DMS153 treated with DMSO at 0.1 percent for 48 hours (cell line): ENCODE measurements at regions not wholly inside any gene's neighbourhood (a gene's known extent, or its start where the extent isn't known, plus 50 kb on each side); places are given as distances from the start of the nearest gene placed in this dataset.

ENCODE experiments used
- DNase-seq: peaks from one replicate; lab custom pipeline; 2025; ENCODE audit not compliant: unreplicated experiment; lab: John Stamatoyannopoulos, UW

DNA sequence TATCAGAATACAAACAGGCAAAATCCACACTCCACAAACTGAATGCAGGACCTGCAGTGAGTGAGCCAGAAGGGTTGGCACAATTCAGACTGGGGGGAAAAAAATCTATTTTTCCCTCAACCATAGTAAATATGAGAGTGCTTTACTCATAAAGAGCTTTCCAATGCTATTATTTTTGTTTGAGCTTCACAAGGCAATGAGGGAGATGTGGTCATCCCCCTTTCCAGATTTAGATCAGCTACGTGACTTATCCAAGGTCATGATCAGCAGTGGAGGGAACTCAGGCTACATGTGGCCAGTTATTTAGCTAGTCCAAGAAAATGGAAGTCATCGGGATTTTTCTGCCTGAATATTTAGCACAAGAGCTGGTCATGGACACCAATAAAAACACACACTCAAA lies 120.4 kb upstream of the KLF7 start:
- DNase-seq, result no peak

- no peak for DNase-seq
Observed at GRCh38 chr2:207288628-207289027, 122.9 kb upstream of the KLF7 start.

DNA sequence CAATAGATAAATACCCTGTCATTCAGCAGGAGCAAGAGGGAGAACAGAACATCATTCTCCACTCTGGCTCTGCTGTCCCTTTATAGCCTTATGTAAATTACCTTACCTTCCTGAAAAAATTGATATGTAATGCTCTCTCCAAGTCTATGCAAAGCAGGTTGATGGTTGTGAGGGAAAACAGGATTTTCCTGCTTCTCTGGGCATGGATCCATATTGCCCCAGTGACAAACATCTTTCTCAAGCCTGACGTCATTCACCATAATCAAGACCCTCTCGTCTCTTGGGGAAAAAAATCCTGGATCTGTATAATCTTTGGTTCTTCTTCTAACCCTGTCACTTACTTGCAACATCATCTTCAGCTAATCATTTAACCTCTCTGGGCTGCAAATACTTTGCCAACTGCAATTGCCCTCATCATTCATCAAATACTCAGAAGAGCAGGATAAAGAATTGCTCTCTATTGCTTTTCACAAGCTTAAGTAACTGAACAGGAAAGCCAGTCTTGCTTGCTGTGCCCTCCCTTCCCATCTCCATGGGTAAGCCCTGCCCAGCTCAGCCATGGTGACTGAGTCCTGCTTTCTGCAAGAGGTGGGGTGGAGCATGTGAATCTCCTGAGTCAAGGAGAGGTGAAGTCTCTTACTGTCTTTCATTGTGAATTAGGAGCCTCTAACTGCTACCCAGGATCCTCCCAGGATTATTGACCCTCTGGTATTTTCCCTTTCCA lies 123.7 kb upstream of the KLF7 start:
- DNase-seq, result no peak

DNA sequence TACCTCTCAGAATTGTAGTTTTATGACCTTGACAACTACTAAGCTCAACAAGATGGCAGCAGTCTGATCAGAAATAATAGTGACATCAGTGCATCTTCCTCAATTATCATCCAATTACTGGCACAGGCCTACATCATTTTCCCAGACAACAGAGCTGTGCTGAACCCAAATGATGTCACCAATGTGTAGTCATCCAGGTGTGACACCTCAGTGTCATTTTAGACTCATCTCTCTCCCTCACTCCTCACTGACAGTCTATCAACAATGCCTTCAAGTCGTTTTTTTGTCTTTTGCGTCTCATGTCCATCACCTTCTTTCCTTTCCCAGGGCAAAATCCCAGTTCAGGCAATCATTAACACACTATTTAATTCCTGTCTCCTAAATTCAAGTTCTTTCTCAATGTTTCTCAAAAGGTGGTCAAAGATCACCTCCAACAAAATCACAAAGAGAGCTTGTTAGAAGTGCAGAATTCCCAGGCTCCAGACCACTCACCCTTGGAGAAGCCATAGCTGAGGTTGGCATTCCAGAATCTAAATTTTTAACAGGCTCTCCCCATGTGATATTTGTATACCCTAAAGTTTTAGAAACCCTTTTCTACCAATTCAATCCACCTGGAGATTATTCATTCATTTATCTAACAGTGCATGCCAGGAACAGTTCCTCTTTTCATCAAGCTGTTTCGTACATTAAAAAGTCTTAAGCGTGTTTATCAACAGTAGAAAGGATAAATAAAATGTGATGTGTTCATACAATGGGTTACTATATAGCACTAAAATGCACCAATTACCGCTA lies 125.3 kb upstream of the KLF7 start:
- DNase-seq, result no peak

DNA sequence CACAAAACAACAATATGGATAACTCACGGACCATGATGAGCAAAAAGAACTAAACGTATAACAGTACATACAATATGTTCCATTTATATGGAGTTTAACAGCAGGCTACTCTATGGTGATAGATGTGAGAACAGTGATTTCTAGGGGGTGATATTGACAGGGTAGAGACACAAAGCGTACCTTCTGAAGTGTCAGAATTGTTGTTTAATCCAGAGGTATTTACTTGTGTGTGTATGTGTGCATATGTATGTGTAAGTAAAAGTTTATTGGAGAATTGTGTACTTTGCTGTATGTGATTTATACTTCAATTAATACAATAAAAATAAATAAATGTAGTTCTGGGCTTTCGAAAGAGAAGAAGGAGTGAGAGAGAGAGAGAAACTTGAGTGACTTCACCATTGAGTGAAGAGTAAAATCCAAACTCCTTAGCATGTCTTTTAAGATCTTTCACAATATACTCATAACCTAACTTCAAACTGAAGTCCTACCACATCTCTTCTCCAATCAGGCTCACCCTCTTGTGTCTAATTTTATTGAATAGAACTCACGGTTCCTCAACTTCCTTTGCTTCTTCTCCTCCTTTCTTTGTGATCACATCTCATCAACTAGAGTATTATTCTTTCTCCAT lies 126.0 kb upstream of the KLF7 start:
- no peak for DNase-seq

DNA sequence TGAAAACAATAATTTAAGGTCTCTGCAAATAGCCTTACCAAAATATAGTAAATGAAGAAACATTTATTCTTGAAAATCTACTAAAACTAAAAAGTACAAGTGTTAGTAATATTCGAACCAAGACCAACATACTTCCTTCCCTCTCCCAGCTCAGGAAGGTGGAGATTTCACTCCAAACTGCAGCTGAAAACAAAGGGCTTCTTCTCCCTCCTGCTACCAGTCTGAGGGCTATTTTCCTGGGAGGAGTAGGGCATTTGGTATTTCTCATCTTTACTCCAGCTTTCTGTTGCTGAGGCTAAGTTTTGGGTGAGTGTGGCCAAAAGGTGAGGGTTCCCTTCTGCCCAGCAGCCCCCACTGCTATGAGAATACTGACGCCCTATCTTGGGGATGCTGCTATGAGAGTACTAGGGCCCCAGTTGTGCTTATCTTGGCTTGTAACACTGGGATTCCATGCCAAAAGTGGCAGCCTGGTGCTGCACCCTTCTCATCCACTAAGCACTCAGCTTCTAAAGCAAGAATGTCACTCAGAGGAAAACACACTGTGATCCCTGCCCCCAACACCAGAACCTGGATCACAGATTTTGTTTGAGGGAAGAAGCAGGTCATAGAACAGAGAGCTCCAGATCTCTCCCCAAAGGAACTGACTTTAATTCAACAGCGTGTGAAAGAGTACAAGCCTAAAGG lies 130.7 kb upstream of the KLF7 start:
- DNase-seq, result no peak

DNA sequence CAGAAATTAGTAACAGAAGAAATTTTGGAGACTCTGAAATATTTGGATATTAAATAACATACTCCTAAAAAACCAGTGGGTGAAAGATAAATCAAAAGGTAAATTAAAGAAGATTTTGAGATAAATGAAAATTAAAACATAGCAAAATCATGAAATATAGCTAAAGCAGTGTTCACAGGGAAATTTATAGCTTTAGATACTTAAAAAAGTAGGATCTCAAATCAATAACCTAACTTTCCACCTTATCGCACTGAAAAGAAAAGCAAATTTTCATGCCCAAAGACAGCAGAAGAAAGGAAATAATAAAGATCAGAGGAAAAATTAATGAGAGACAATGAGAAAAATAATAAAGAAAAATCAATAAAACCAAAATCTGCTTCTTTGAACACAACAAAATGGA lies 135.1 kb upstream of the KLF7 start:
- no peak for DNase-seq

DNA sequence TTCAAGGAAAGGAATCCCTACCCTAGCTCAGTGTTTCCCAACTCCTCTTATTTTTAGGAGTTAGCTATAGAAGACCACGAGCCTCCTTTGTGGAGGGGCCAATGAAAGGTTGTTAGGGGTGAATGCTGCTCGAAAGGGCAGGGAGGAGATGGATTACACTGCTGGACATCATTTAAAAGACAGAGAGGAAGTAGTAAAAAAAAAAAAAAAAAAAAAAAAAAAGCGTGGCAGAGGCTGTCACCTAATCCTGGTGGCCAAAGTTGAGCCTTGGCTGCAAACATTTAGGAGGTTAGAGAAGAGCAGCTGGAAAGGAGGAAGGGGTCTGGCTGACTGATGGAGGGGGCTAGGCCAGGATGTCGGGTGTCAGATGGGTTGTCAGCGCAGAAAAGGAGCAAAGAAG lies 139.0 kb upstream of the KLF7 start:
- no peak for DNase-seq

DNA sequence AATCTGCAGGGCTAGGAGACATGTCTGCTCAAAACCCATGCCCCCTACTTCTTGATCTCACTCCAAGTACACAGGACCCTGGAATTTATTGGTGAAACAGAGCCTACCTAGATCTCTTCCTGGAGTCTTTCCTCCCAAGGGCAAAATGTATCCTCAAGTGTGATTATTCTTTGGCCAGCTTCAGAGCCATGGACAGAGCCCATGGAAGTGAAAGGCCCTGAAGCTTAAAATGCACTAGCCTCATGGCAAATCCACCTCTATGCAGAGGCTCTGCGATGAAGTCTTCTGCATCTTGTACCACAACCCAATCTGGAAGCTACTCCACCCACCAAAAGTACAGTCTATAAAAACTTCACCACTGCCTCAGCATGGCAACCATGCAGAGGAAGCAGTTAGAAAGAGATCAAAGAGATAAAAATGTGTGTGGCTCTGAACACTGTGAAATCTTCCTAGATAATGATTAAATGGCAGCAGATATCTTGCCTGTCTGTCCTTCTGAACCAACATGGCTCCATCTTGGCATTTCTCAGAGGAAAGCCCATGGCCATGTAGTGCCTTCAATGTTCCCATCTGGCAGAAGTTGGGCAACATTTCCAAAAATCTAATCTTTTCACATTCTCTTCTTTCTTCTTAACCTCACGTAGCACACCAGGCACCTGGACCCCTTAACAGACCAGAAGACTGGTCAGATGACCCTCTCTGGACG lies 142.9 kb upstream of the KLF7 start:
- no peak for DNase-seq

DNA sequence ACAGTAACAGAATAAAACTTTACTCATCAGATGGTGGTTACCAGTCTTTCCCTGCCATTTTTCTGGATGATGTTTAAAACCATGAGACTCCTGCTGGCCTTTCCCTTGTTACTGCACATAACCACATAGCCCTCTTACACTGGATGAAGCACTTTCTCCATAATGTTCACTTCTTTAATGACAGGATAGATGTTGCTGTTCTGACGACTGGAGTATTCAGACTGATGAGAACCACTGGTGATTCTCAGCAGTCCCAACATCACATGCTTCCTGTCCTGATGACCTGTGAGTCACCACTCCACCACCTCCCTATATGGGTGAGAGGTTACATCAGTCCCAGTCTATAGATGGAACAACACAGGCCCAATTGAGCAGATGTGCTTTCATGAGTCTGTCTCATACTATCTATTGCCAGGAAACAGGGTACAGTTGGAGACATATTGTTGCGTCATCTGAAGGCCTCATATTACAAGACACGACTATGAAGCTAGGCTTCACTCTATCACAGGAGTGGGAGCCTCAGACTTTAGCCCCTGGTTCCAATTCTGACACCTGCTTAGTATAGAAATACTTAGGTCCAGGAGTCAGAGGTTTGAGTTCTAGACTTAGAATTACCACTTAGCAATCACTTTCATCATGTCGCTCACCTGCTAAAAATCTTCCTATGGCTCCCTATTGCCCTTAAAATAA lies 145.7 kb upstream of the KLF7 start:
- peak; percentile 33 for DNase-seq

GRCh38 chr2:207312006-207312356 lies 146.2 kb upstream of the KLF7 start:
- no peak for DNase-seq

- no peak for DNase-seq
Observed at GRCh38 chr2:207313947-207314346, 148.2 kb upstream of the KLF7 start.

- no peak for DNase-seq
Observed at GRCh38 chr2:207315131-207315530, 149.4 kb upstream of the KLF7 start.

DNA sequence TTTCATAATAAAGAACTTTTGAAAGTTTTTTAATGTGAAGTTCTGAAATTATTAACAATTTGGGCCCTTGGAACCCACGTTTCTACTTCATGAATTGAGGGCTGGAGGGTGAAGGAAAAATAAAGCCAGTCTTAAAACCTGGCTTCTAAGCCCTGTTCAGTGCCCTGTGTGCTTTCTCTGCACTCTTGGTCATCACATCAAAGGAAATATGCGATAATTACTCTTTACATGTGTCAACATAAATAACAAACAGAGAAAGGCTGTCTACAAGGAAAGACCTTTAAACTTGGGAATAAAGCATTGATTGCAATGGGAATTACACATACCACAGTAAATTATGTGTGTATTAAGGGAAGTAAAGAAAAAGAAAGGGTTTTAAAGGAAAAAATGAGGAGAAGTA lies 150.7 kb upstream of the KLF7 start:
- DNase-seq, result no peak

GRCh38 chr2:207316906-207317305 lies 151.2 kb upstream of the KLF7 start:
- DNase-seq, result no peak

- no peak for DNase-seq
Observed at GRCh38 chr2:207317378-207317984, 151.7 kb upstream of the KLF7 start.

- no peak for DNase-seq
Observed at GRCh38 chr2:207318181-207318628, 152.5 kb upstream of the KLF7 start.

- no peak for DNase-seq
Observed at GRCh38 chr2:207319316-207319715, 153.6 kb upstream of the KLF7 start.

DNA sequence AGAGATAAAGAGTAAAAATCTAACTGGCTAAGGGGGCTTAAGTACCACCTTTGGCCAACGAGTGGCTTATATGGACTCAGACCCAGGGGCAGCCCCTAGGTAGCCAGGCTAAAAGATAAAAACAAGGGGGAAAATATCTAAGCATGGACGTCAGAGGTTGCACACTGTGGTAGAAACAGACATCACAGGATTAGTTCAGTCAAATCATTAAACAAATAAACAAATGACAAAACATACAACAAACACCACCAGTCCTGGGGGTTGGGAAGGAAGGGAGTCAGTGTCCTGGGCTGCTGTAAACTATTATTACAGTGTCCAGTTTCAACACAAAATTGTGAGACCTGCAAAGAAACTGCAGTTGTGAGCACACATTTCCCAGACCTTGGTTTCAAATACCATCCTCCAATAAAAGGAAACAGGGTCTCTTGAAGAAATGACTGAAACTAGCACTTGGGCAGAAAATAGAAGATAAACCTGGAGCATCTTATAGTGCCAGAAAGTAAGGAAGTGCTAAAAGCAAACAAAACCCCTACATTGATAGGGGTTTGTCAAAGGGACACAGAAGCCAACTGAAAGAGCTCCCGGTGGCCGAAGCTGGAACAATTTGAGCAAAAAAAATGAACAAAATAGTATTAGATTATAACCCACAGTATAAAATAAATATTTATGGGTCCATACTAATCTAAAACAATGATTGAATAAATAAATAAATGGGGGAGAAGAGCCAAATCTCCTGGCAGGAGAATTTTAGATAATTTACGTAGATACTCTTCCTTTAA lies 154.8 kb upstream of the KLF7 start:
- DNase-seq, result no peak
